Transverse colon (tissue), 4 donors: ENCODE measurements at regions not wholly inside any gene's neighbourhood (a gene's known extent, or its start where the extent isn't known, plus 50 kb on each side); places are given as distances from the start of the nearest gene placed in this dataset.

Experiments used
- DNase-seq: peaks from one replicate; pipeline ENCODE4 v3.0.0-alpha.2; 2019
- H3K27ac ChIP-seq, 4 donors: fragments of 200-600 bp; sonication (generic); 2 replicates each; pipeline ENCODE4 v1.5.1; 2016 to 2018; ENCODE audit warnings: inconsistent platforms in 4 of 4
- H3K27me3 ChIP-seq: fragments of 200-600 bp; sonication (generic); 2 replicates; pipeline ENCODE4 v1.5.1; 2017; ENCODE audit warnings: inconsistent platforms
- H3K36me3 ChIP-seq, 4 donors: fragments of 200-600 bp; sonication (generic); 2 replicates each; pipeline ENCODE4 v1.5.1; 2017 to 2019; ENCODE audit warnings: inconsistent platforms in 4 of 4
- H3K4me1 ChIP-seq, 4 donors: fragments of 200-600 bp; sonication (generic); 2 replicates each; pipeline ENCODE4 v1.5.1; 2017 to 2020; ENCODE audit warnings: inconsistent platforms in 4 of 4
- H3K4me3 ChIP-seq, 4 donors: fragments of 200-600 bp; sonication (generic); 1 replicate in 1 of 4; 2 replicates in 3 of 4; pipeline versions ENCODE4 v1.5.1 to v1.6.1; 2017 to 2019; ENCODE audit warnings: inconsistent platforms in 4 of 4
- H3K9me3 ChIP-seq, 2 donors: fragments of 200-600 bp; sonication (generic); 2 replicates each; pipeline ENCODE4 v1.5.1; 2017 to 2019; ENCODE audit warnings: inconsistent platforms in 2 of 2
- EP300 ChIP-seq: sonication (generic); formaldehyde crosslinking; IDR thresholded peaks from one replicate; pipeline ENCODE4 v1.6.1; 2017; ENCODE audit warnings: antibody characterized with exemption, low read depth
- POLR2A ChIP-seq: fragments of 450-650 bp; IDR thresholded peaks from one replicate; pipeline ENCODE4 v1.6.1; 2016; ENCODE audit warnings: antibody characterized with exemption, mild to moderate bottlenecking, moderate library complexity
- POLR2AphosphoS5 ChIP-seq, 3 donors: sonication (generic); formaldehyde crosslinking; IDR thresholded peaks; one replicate each; pipeline ENCODE4 v1.6.1; 2016; ENCODE audit warnings: antibody characterized with exemption in 3 of 3
- WGBS, 2 donors: methylation state at CpG; one replicate each; pipeline ENCODE4 v1.1.5; 2018; ENCODE audit warnings: low coverage in 1 of 2; 5-methylcytosine and 5-hydroxymethylcytosine counted together
- in situ Hi-C, 4 donors: fragments of 200-750 bp; cut with MboI; loops; one replicate each; pipeline versions ENCODE4 v1.15.0 to v1.15.1; 2017; ENCODE audit warnings: low sequenced_read_pairs in 3 of 4, low pct_ligation_motif_present in 1 of 4, low pct_unique_long_range_greater_than_20kb in 1 of 4
- intact Hi-C: fragments of 100-400 bp; cut with DNase I; formaldehyde crosslinking; loops from one replicate; pipeline ENCODE4 v1.15.1; 2023; ENCODE audit warnings: low total_unique reads
- TF ChIP-seq, protein P1 (sequence below), 5 experiments: fragments of 200-600 bp in 3 of 5; fragments of 450-650 bp in 2 of 5; sonication (generic) in 3 of 5; IDR thresholded peaks; 1 replicate in 2 of 5; 2 replicates in 3 of 5; pipeline ENCODE4 v1.5.1; 2016 to 2017; ENCODE audit warnings: antibody characterized with exemption in 5 of 5, inconsistent platforms in 3 of 5, mild to moderate bottlenecking in 2 of 5, moderate library complexity in 1 of 5

DNA sequence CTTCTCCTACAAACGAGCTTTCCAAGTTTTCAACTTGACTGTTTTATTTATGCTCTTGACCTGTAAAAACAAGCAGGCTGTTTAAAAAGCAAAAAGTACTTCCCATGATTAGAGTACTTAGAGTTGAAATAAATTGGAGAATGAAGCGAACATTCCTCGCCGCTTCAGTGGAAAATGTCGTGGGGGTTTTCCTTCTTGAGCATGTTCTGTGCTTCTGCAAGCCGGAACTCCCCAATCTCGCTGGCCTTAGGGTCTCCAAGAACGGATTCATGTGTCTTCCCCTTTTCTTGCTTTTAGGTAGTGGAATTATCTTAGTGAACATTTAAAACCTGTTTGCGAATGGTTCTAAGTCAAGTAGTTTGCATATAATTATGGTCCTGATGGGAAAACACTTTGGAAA is 103.6 kb upstream of the ZNF536 start:
- Histone ChIP-seq H3K9me3 (peaks cover 0 to 4% of the 10 kb centered on the region in 2 donors), H3K4me3 (no peak overlapping the region), H3K27me3 (no peaks in the 10 kb centered on the region), H3K4me1 (no peaks in the 10 kb centered on the region), H3K36me3 (no peaks in the 10 kb centered on the region), H3K27ac (no peak overlapping the region)
- in situ Hi-C loops: no loop called here
- intact Hi-C loops: no loop called here
- TF ChIP-seq POLR2AphosphoS5 (IDR thresholded peaks at IDR 0.05) (no peak), EP300 (no peak), POLR2A (no peak)
- TF ChIP-seq, protein P1, sequence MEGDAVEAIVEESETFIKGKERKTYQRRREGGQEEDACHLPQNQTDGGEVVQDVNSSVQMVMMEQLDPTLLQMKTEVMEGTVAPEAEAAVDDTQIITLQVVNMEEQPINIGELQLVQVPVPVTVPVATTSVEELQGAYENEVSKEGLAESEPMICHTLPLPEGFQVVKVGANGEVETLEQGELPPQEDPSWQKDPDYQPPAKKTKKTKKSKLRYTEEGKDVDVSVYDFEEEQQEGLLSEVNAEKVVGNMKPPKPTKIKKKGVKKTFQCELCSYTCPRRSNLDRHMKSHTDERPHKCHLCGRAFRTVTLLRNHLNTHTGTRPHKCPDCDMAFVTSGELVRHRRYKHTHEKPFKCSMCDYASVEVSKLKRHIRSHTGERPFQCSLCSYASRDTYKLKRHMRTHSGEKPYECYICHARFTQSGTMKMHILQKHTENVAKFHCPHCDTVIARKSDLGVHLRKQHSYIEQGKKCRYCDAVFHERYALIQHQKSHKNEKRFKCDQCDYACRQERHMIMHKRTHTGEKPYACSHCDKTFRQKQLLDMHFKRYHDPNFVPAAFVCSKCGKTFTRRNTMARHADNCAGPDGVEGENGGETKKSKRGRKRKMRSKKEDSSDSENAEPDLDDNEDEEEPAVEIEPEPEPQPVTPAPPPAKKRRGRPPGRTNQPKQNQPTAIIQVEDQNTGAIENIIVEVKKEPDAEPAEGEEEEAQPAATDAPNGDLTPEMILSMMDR (IDR thresholded peaks at IDR 0.05): no peak
- WGBS, 2 donors: 61 to 66% methylated on average over 9 of the region's 9 CpGs
- DNase-seq: no peak

DNA sequence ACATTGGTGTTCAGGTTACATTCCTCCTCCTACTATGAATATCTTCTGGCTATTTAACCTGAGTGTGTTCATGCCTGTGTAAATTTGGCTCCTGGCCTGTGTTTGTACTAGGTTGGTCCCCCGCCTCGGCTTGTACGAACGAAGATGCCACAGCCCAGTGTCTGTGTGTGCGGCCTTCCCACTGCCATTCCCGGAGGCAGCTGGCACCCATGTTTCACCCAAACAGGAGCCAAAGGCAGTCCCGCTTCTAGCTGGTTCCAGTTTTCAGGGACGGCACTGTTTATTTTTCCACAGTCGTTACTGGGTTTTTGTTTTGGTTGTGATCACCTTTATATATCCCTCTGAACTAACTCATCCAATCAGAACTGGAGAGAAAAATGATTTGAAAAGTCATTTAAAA is 102.5 kb upstream of the ZNF536 start:
- Histone ChIP-seq H3K9me3 (peaks cover 0 to 4% of the 10 kb centered on the region in 2 donors), H3K27ac (no peak overlapping the region), H3K36me3 (no peaks in the 10 kb centered on the region), H3K27me3 (no peaks in the 10 kb centered on the region), H3K4me3 (no peak overlapping the region), H3K4me1 (no peaks in the 10 kb centered on the region)
- intact Hi-C loops: no loop called here
- DNase-seq: no peak
- WGBS, 2 donors: 50 to 75% methylated on average over 2 to 9 of the region's 9 CpGs
- TF ChIP-seq POLR2A (no peak), EP300 (no peak), POLR2AphosphoS5 (IDR thresholded peaks at IDR 0.05) (no peak)
- TF ChIP-seq, protein P1 (IDR thresholded peaks at IDR 0.05): no peak
- in situ Hi-C loops: no loop called here

GRCh38 chr19:30271816-30272215 is 100.4 kb upstream of the ZNF536 start:
- no peak for TF ChIP-seq POLR2A
- no peak for TF ChIP-seq POLR2AphosphoS5 (IDR thresholded peaks at IDR 0.05)
- TF ChIP-seq, protein P1 (IDR thresholded peaks at IDR 0.05): no peak
- no peak for TF ChIP-seq EP300
- H3K36me3 ChIP-seq: no peaks in the 10 kb centered on the region
- H3K4me1 ChIP-seq: no peaks in the 10 kb centered on the region
- H3K27me3 ChIP-seq: no peaks in the 10 kb centered on the region
- WGBS, 2 donors: 76 to 85% methylated on average over 2 to 5 of the region's 5 CpGs
- no peak overlapping the region for H3K27ac ChIP-seq
- intact Hi-C loops (no loop called here), in situ Hi-C loops (no loop called here)
- no peak overlapping the region for H3K4me3 ChIP-seq
- DNase-seq: no peak
- H3K9me3 ChIP-seq: peaks cover 0 to 4% of the 10 kb centered on the region in 2 donors

- H3K4me3 ChIP-seq: no peak overlapping the region
- H3K4me1 ChIP-seq: no peaks in the 10 kb centered on the region
- H3K27me3 ChIP-seq: no peaks in the 10 kb centered on the region
- H3K27ac ChIP-seq: no peak overlapping the region
- in situ Hi-C loops: no loop called here
- peaks cover 0 to 4% of the 10 kb centered on the region in 2 donors for H3K9me3 ChIP-seq
- WGBS, 2 donors: 83 to 87% methylated on average over 3 of the region's 3 CpGs
- no peak for DNase-seq
- TF ChIP-seq POLR2A (no peak), POLR2AphosphoS5 (IDR thresholded peaks at IDR 0.05) (no peak), EP300 (no peak)
- TF ChIP-seq, protein P1 (IDR thresholded peaks at IDR 0.05): no peak
- H3K36me3 ChIP-seq: no peaks in the 10 kb centered on the region
- intact Hi-C loops: no loop called here
These were observed 99.6 kb upstream of the ZNF536 start for GRCh38 chr19:30272554-30272953.
